ENCODE measurements at regions not wholly inside any gene's neighbourhood (a gene's known extent, or its start where the extent isn't known, plus 50 kb on each side); places are given as distances from the start of the nearest gene placed in this dataset.
A peak's percentile ranks its signal among the peaks of the same experiment; 100 is the strongest.

GRCh38 chr10:3902054-3902808 lies 117.2 kb upstream of the KLF6 start:
- no peaks in the 10 kb centered on the region for H3K9me2 ChIP-seq (replicated peaks; ENCODE audit: insufficient read depth)
- H4K20me1 ChIP-seq (ENCODE audit: insufficient read depth, poor library complexity, severe bottlenecking): no peaks in the 10 kb centered on the region
- H3K4me1 ChIP-seq (ENCODE audit: insufficient read depth): peaks cover 13% of the 10 kb centered on the region
- no peak overlapping the region for H2AFZ ChIP-seq
- no peak for TF ChIP-seq EZH2 (IDR thresholded peaks at IDR 0.05; ENCODE audit: borderline replicate concordance)
- no peak for TF ChIP-seq EZH2phosphoT487 (IDR thresholded peaks at IDR 0.05; ENCODE audit: low read depth, severe bottlenecking, unreplicated experiment)
- TF ChIP-seq CTCF (IDR thresholded peaks at IDR 0.05; ENCODE audit: poor library complexity): no peak
- DNase-seq (ENCODE audit: low spot score): peak; percentile 73
- H3K36me3 ChIP-seq (replicated peaks; ENCODE audit: insufficient read depth, low read depth): no peaks in the 10 kb centered on the region
- no peaks in the 10 kb centered on the region for H3K9me3 ChIP-seq (ENCODE audit: low read depth)
- H3K27ac ChIP-seq: peak overlapping the region; percentile 82
- no peak overlapping the region for H3K4me3 ChIP-seq
- no peaks in the 10 kb centered on the region for H3K79me2 ChIP-seq
- H3K4me2 ChIP-seq: no peak overlapping the region
- WGBS (ENCODE audit: low lambda C conversion rate, missing lambda C conversion rate): 63% methylated on average over 8 of the region's 8 CpGs
- no peaks in the 10 kb centered on the region for H3K27me3 ChIP-seq

- H3K27ac ChIP-seq: no peak overlapping the region
- H3K79me2 ChIP-seq: no peaks in the 10 kb centered on the region
- H3K36me3 ChIP-seq (replicated peaks; ENCODE audit: insufficient read depth, low read depth): no peaks in the 10 kb centered on the region
- DNase-seq (ENCODE audit: low spot score): no peak
- H3K4me1 ChIP-seq (ENCODE audit: insufficient read depth): peaks cover 13% of the 10 kb centered on the region
- H3K4me3 ChIP-seq: no peak overlapping the region
- 83% methylated on average over 2 of the region's 2 CpGs for WGBS (ENCODE audit: low lambda C conversion rate, missing lambda C conversion rate)
- H3K4me2 ChIP-seq: no peak overlapping the region
- H2AFZ ChIP-seq: no peak overlapping the region
- no peaks in the 10 kb centered on the region for H3K9me2 ChIP-seq (replicated peaks; ENCODE audit: insufficient read depth)
- no peak for TF ChIP-seq EZH2phosphoT487 (IDR thresholded peaks at IDR 0.05; ENCODE audit: low read depth, severe bottlenecking, unreplicated experiment)
- TF ChIP-seq CTCF (IDR thresholded peaks at IDR 0.05; ENCODE audit: poor library complexity): no peak
- TF ChIP-seq EZH2 (IDR thresholded peaks at IDR 0.05; ENCODE audit: borderline replicate concordance): no peak
- no peaks in the 10 kb centered on the region for H3K27me3 ChIP-seq
- no peaks in the 10 kb centered on the region for H3K9me3 ChIP-seq (ENCODE audit: low read depth)
- no peaks in the 10 kb centered on the region for H4K20me1 ChIP-seq (ENCODE audit: insufficient read depth, poor library complexity, severe bottlenecking)
Measured at GRCh38 chr10:3901370-3901769, 116.4 kb upstream of the KLF6 start.

GRCh38 chr10:3900391-3900790 lies 115.4 kb upstream of the KLF6 start:
- 91% methylated on average over 2 of the region's 2 CpGs for WGBS (ENCODE audit: low lambda C conversion rate, missing lambda C conversion rate)

More at GRCh38 chr10:3900391-3900790, 115.4 kb upstream of the KLF6 start:
- Histone ChIP-seq H3K4me1 (ENCODE audit: insufficient read depth) (peaks cover 13% of the 10 kb centered on the region), H3K79me2 (no peaks in the 10 kb centered on the region), H3K36me3 (replicated peaks; ENCODE audit: insufficient read depth, low read depth) (no peaks in the 10 kb centered on the region), H4K20me1 (ENCODE audit: insufficient read depth, poor library complexity, severe bottlenecking) (no peaks in the 10 kb centered on the region), H2AFZ (no peak overlapping the region), H3K27ac (no peak overlapping the region), H3K4me3 (no peak overlapping the region), H3K9me3 (ENCODE audit: low read depth) (no peaks in the 10 kb centered on the region), H3K9me2 (replicated peaks; ENCODE audit: insufficient read depth) (no peaks in the 10 kb centered on the region), H3K27me3 (no peaks in the 10 kb centered on the region), H3K4me2 (no peak overlapping the region)
- no peak for TF ChIP-seq EZH2phosphoT487 (IDR thresholded peaks at IDR 0.05; ENCODE audit: low read depth, severe bottlenecking, unreplicated experiment)
- TF ChIP-seq CTCF (IDR thresholded peaks at IDR 0.05; ENCODE audit: poor library complexity): no peak
- TF ChIP-seq EZH2 (IDR thresholded peaks at IDR 0.05; ENCODE audit: borderline replicate concordance): no peak
- no peak for DNase-seq (ENCODE audit: low spot score)
